GM12878 (cell line): ENCODE measurements at regions not wholly inside any gene's neighbourhood (a gene's known extent, or its start where the extent isn't known, plus 50 kb on each side); places are given as distances from the start of the nearest gene placed in this dataset.

Experiments used
- FOXM1 ChIP-seq: IDR thresholded peaks from 2 replicates; pipeline ENCODE4 v1.6.1; 2012; ENCODE audit warnings: low read depth, mild to moderate bottlenecking, inconsistent platforms, low read length, moderate library complexity
- HDAC6 ChIP-seq: fragments of 200-600 bp; sonication (generic); IDR thresholded peaks from one replicate; pipeline ENCODE4 v1.8.0; 2017; ENCODE audit warnings: antibody characterized with exemption; ENCODE audit not compliant: unreplicated experiment
- TF ChIP-seq, protein P1 (sequence below), 3 experiments: IDR thresholded peaks in 2 of 3; conservative IDR thresholded peaks in 1 of 3; 2 replicates each; pipeline ENCODE4 v1.5.1; 2011; ENCODE audit warnings: low read depth in 3 of 3, low read length in 3 of 3, mild to moderate bottlenecking in 3 of 3, control low read depth in 2 of 3, moderate library complexity in 2 of 3, inconsistent platforms in 1 of 3, mixed read lengths in 1 of 3; ENCODE audit not compliant: control insufficient read depth in 2 of 3, insufficient read depth in 1 of 3; ENCODE audit errors: extremely low read depth in 1 of 3

GRCh38 chr4:115215935-115216334 lies 102.5 kb upstream of the NDST4 start:
- TF ChIP-seq, protein P1, sequence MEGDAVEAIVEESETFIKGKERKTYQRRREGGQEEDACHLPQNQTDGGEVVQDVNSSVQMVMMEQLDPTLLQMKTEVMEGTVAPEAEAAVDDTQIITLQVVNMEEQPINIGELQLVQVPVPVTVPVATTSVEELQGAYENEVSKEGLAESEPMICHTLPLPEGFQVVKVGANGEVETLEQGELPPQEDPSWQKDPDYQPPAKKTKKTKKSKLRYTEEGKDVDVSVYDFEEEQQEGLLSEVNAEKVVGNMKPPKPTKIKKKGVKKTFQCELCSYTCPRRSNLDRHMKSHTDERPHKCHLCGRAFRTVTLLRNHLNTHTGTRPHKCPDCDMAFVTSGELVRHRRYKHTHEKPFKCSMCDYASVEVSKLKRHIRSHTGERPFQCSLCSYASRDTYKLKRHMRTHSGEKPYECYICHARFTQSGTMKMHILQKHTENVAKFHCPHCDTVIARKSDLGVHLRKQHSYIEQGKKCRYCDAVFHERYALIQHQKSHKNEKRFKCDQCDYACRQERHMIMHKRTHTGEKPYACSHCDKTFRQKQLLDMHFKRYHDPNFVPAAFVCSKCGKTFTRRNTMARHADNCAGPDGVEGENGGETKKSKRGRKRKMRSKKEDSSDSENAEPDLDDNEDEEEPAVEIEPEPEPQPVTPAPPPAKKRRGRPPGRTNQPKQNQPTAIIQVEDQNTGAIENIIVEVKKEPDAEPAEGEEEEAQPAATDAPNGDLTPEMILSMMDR (IDR thresholded peaks at IDR 0.05 in 2 of 3, conservative IDR thresholded peaks at IDR 0.05 in 1 of 3; ENCODE audit: control insufficient read depth in 2 of 3, extremely low read depth in 1 of 3, insufficient read depth in 1 of 3, low read depth in 3 of 3, low read length in 3 of 3) = no peak
- TF ChIP-seq FOXM1 (no peak), HDAC6 (no peak)
